ENCODE measurements at regions not wholly inside any gene's neighbourhood (a gene's known extent, or its start where the extent isn't known, plus 50 kb on each side); places are given as distances from the start of the nearest gene placed in this dataset.

DNA sequence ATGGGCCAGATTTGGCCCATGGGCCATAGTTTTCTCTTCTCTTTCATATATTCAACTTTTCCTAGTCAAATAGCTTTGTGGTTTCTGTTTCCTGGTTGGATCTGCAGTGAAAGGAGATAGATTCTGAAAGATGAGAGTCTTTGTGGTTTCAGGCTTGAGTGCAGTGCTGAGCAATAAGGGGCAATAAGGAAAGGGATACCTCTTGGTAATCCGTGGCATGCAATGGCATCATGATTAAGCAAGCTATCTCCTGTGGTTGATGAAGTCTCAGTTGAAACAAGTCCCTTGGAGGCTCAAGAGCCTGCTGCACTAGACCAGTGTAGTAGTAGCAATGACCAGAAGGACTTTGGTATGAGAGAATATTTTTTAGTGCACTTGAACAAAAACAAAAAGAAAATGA lies 187.7 kb upstream of the CNTNAP2 start:
- TF ChIP-seq, protein P1, sequence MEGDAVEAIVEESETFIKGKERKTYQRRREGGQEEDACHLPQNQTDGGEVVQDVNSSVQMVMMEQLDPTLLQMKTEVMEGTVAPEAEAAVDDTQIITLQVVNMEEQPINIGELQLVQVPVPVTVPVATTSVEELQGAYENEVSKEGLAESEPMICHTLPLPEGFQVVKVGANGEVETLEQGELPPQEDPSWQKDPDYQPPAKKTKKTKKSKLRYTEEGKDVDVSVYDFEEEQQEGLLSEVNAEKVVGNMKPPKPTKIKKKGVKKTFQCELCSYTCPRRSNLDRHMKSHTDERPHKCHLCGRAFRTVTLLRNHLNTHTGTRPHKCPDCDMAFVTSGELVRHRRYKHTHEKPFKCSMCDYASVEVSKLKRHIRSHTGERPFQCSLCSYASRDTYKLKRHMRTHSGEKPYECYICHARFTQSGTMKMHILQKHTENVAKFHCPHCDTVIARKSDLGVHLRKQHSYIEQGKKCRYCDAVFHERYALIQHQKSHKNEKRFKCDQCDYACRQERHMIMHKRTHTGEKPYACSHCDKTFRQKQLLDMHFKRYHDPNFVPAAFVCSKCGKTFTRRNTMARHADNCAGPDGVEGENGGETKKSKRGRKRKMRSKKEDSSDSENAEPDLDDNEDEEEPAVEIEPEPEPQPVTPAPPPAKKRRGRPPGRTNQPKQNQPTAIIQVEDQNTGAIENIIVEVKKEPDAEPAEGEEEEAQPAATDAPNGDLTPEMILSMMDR (IDR thresholded peaks at IDR 0.05; ENCODE audit: low read depth, low read length, poor library complexity, severe bottlenecking) = no peak
- TF ChIP-seq EZH2phosphoT487 (IDR thresholded peaks at IDR 0.05; ENCODE audit: borderline replicate concordance, low read length) = no peak
